Ovary (tissue), 7 donors: ENCODE measurements at regions not wholly inside any gene's neighbourhood (a gene's known extent, or its start where the extent isn't known, plus 50 kb on each side); places are given as distances from the start of the nearest gene placed in this dataset.

ENCODE experiments used
- DNase-seq, 5 donors: peaks; one replicate each; pipeline ENCODE4 v3.0.0-alpha.2; 2019 to 2020
- H3K27ac ChIP-seq, 2 donors: fragments of 200-600 bp; one replicate each; pipeline versions ENCODE4 v1.5.1 to v1.8.0; 2019 to 2022
- H3K27me3 ChIP-seq: fragments of 200-600 bp; one replicate; pipeline ENCODE4 v1.8.0; 2022
- H3K36me3 ChIP-seq: fragments of 200-600 bp; sonication (generic); one replicate; pipeline ENCODE4 v1.5.1; 2019
- H3K4me1 ChIP-seq: one replicate; pipeline ENCODE4 v1.8.1; 2013; ENCODE audit warnings: mild to moderate bottlenecking, moderate library complexity; ENCODE audit not compliant: insufficient read depth
- H3K4me3 ChIP-seq: fragments of 200-600 bp; sonication (generic); one replicate; pipeline ENCODE4 v1.5.1; 2017
- H3K9me3 ChIP-seq, 2 donors: fragments of 200-600 bp in 1 of 2; sonication (generic) in 1 of 2; one replicate each; pipeline versions ENCODE4 v1.5.1 to v1.8.1; 2013 to 2019; ENCODE audit warnings: mild to moderate bottlenecking in 1 of 2, moderate library complexity in 1 of 2
- EP300 ChIP-seq: sonication (generic); formaldehyde crosslinking; IDR thresholded peaks from one replicate; pipeline ENCODE4 v1.6.1; 2017; ENCODE audit warnings: antibody characterized with exemption
- POLR2A ChIP-seq: fragments of 450-650 bp; IDR thresholded peaks from one replicate; pipeline ENCODE4 v1.6.1; 2017; ENCODE audit warnings: antibody characterized with exemption, mild to moderate bottlenecking, moderate library complexity
- WGBS, 3 donors: extraction: QIAGEN DNeasy Blood & Tissue Kit in 1 of 3; methylation state at CpG; one replicate each; pipeline versions ENCODE4 v1.1.5 to v1.1.7; 2013 to 2017; 5-methylcytosine and 5-hydroxymethylcytosine counted together
- intact Hi-C, 4 donors: fragments of 100-400 bp; cut with DNase I; formaldehyde crosslinking; loops; one replicate each; pipeline versions ENCODE4 v1.11.0 to v1.15.1; 2022 to 2023
- TF ChIP-seq, protein P1 (sequence below), 3 donors: fragments of 450-650 bp in 2 of 3; fragments of 200-600 bp in 1 of 3; IDR thresholded peaks; one replicate each; pipeline versions ENCODE4 v1.5.1 to v1.8.0; 2016 to 2022; ENCODE audit warnings: antibody characterized with exemption in 3 of 3, mild to moderate bottlenecking in 1 of 3
- donor health status: DM: no; HTN: no; CAD: no; lungs with moderate emphysema.
- donor health status: DM: no; HTN: no; CAD: no.
- donor health status: Bipolar disorder and iron deficiency.
- donor health status: DM: no; HTN: no; CAD: no.
- donor health status: DM: yes; HTN: yes; CAD: no.

DNA sequence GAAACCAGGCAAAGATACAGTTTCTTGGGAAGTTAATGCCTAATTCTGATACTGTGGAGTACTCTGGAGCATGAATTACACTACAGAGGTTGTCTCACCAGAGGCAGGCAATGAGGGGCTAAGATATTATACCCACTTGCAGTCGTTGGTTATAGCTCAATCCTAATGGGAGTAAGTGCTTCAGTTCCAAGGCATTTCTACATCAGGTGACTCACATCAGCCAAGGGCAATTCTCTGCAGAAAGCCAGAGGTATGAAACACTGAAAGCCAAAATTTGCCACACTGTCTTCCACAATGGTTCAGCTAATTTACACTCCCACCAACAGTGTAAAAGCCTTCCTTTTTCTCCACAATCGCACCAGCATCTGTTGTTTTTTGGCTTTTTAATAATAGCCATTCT, 174.0 kb upstream of the IL15 start:
- no peak for DNase-seq
- Histone ChIP-seq H3K27me3 (no peaks in the 10 kb centered on the region), H3K4me1 (no peaks in the 10 kb centered on the region), H3K4me3 (no peak overlapping the region), H3K36me3 (no peaks in the 10 kb centered on the region), H3K9me3 (no peaks in the 10 kb centered on the region), H3K27ac (no peak overlapping the region)
- intact Hi-C loops: no loop called here
- 72 to 80% (median 77%) methylated on average over 2 of the region's 2 CpGs for WGBS, 3 donors
- TF ChIP-seq, protein P1, sequence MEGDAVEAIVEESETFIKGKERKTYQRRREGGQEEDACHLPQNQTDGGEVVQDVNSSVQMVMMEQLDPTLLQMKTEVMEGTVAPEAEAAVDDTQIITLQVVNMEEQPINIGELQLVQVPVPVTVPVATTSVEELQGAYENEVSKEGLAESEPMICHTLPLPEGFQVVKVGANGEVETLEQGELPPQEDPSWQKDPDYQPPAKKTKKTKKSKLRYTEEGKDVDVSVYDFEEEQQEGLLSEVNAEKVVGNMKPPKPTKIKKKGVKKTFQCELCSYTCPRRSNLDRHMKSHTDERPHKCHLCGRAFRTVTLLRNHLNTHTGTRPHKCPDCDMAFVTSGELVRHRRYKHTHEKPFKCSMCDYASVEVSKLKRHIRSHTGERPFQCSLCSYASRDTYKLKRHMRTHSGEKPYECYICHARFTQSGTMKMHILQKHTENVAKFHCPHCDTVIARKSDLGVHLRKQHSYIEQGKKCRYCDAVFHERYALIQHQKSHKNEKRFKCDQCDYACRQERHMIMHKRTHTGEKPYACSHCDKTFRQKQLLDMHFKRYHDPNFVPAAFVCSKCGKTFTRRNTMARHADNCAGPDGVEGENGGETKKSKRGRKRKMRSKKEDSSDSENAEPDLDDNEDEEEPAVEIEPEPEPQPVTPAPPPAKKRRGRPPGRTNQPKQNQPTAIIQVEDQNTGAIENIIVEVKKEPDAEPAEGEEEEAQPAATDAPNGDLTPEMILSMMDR (IDR thresholded peaks at IDR 0.05): no peak
- TF ChIP-seq EP300 (no peak), POLR2A (no peak)

DNA sequence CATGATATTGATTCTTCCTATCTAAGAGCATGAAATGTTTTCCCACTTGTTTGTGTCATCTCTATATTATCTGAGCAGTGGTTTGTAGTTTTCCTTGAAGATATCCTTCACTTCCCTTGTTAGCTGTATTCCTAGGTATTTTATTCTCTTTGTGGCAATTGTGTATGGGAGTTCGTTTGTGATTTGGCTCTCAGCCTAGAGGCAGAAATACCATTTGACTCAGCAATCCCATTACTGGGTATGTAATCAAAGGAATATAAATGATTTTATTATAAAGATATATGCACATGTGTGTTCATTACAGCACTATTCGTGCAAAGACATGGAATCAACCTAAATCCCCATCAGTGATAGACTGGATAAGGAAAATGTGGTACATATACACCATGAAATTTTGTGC, 172.7 kb upstream of the IL15 start:
- no peak for DNase-seq
- no peak overlapping the region for H3K4me3 ChIP-seq
- no peaks in the 10 kb centered on the region for H3K9me3 ChIP-seq
- intact Hi-C loops: no loop called here
- H3K27ac ChIP-seq: no peak overlapping the region
- H3K36me3 ChIP-seq: no peaks in the 10 kb centered on the region
- H3K27me3 ChIP-seq: no peaks in the 10 kb centered on the region
- 31 to 63% (median 60%) methylated on average over 2 of the region's 2 CpGs for WGBS, 3 donors
- TF ChIP-seq, protein P1 (IDR thresholded peaks at IDR 0.05): no peak
- no peak for TF ChIP-seq EP300
- TF ChIP-seq POLR2A: no peak
- no peaks in the 10 kb centered on the region for H3K4me1 ChIP-seq

DNA sequence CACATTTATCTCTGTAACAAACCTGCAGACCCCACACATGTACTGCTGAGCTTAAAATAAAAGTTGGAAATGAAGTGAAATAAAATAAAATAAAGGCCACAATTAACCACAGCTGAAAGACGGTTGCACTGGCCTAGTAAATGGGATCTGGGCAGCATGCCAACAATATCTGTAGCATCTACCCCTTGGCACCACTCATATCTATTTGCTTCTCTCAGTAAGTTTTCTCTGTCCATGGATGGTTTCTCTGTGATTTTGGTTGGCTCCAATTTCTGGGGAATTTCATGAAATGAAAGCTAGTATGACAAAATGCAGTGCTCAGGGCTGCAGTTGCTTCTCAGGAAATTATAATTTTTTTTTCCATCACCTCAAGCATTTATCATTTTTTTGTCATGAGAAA, 172.0 kb upstream of the IL15 start:
- H3K4me3 ChIP-seq: no peak overlapping the region
- H3K9me3 ChIP-seq: no peaks in the 10 kb centered on the region
- TF ChIP-seq EP300 (no peak), POLR2A (no peak)
- TF ChIP-seq, protein P1 (IDR thresholded peaks at IDR 0.05): no peak
- H3K4me1 ChIP-seq: no peaks in the 10 kb centered on the region
- no peaks in the 10 kb centered on the region for H3K27me3 ChIP-seq
- DNase-seq: no peak
- H3K36me3 ChIP-seq: no peaks in the 10 kb centered on the region
- H3K27ac ChIP-seq: no peak overlapping the region
- 51 to 64% (median 60%) methylated on average over 1 of the region's 1 CpG for WGBS, 3 donors
- intact Hi-C loops: no loop called here

DNA sequence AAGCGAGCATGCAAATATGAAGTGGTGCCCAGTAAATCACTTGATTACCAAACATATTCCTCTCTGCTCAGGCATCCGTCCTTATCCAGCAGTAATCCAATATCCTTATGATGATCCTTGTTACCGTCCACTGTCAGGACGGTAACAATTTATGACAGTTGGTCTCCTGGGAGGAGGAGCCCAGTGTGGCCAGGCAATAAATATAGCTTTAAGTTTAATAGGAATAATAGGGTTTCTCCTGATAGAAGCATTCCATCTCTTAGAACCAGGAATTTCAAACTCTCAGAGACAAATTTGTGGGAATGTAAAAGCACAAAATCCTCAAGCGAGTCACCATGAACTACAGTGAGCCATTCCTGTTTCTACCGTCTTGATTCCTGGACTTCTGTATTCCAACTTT, 171.2 kb upstream of the IL15 start:
- WGBS, 3 donors: 75 to 76% (median 75%) methylated on average over 6 of the region's 6 CpGs
- intact Hi-C loops: no loop called here
- H3K9me3 ChIP-seq: no peaks in the 10 kb centered on the region
- no peaks in the 10 kb centered on the region for H3K27me3 ChIP-seq
- H3K27ac ChIP-seq: no peak overlapping the region
- TF ChIP-seq, protein P1 (IDR thresholded peaks at IDR 0.05): no peak
- no peak for TF ChIP-seq EP300
- H3K36me3 ChIP-seq: no peaks in the 10 kb centered on the region
- H3K4me3 ChIP-seq: no peak overlapping the region
- DNase-seq: no peak
- H3K4me1 ChIP-seq: no peaks in the 10 kb centered on the region

GRCh38 chr4:141467225-141467624, 169.2 kb upstream of the IL15 start:
- DNase-seq: no peak

More at GRCh38 chr4:141467225-141467624, 169.2 kb upstream of the IL15 start:
- TF ChIP-seq EP300 (no peak), POLR2A (no peak)
- TF ChIP-seq, protein P1 (IDR thresholded peaks at IDR 0.05): no peak
- no peaks in the 10 kb centered on the region for H3K9me3 ChIP-seq
- H3K4me1 ChIP-seq: no peaks in the 10 kb centered on the region
- 70 to 79% (median 75%) methylated on average over 2 of the region's 2 CpGs for WGBS, 3 donors
- no peaks in the 10 kb centered on the region for H3K36me3 ChIP-seq
- H3K4me3 ChIP-seq: no peak overlapping the region
- H3K27me3 ChIP-seq: no peaks in the 10 kb centered on the region
- intact Hi-C loops: no loop called here
- no peak overlapping the region for H3K27ac ChIP-seq
